ENCODE measurements at regions not wholly inside any gene's neighbourhood (a gene's known extent, or its start where the extent isn't known, plus 50 kb on each side); places are given as distances from the start of the nearest gene placed in this dataset.

DNA sequence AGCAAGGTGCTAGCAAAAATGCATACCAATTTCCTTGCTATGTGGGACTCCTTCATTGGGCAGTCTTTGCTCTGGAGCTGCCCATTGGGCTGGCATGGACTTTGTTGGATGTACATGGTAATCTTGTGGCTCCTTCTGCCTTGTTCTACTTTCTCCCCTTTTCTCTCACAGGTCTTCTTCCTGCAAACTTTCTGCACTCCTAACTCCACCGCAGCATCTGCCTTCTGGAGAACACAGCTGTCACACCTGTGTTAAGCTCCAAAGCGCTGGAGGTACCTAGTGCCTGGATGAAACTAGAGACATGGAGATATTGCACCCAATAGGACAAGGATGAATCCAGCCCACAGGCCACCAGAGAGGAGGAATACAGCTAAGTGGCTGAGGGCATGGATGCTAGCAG, 60.7 kb upstream of the CCND2 start:
- CTCF ChIA-PET (ENCODE audit: unreplicated experiment): no interaction called here
- DNase-seq (ENCODE audit: low spot score): no peak
- POLR2A ChIA-PET: no interaction called here
- Histone ChIP-seq H3K36me3 (ENCODE audit: insufficient read depth, low read length) (no peaks in the 10 kb centered on the region), H3K9me3 (ENCODE audit: low read length) (no peaks in the 10 kb centered on the region), H3K4me2 (ENCODE audit: low read length) (no peak overlapping the region), H2AFZ (ENCODE audit: low read length) (no peak overlapping the region), H3K79me2 (ENCODE audit: insufficient read depth, low read depth, low read length) (no peaks in the 10 kb centered on the region), H3K27ac (ENCODE audit: low read depth, low read length, poor library complexity, severe bottlenecking) (no peak overlapping the region), H3K9me2 (ENCODE audit: insufficient read depth, low read length) (no peaks in the 10 kb centered on the region), H4K20me1 (ENCODE audit: insufficient read depth, low read length) (no peaks in the 10 kb centered on the region), H3K4me1 (ENCODE audit: insufficient read depth, low read length, poor library complexity, severe bottlenecking) (peaks cover 5% of the 10 kb centered on the region), H3K4me3 (ENCODE audit: low read depth, low read length, poor library complexity, severe bottlenecking) (no peak overlapping the region)
- intact Hi-C loops (cut with micrococcal nuclease; ENCODE audit: unreplicated experiment): no loop called here
- TF ChIP-seq EZH2phosphoT487 (IDR thresholded peaks at IDR 0.05; ENCODE audit: borderline replicate concordance, low read depth, low read length): no peak
- no peak for TF ChIP-seq CTCF (conservative IDR thresholded peaks at IDR 0.05; ENCODE audit: low read length)
- no TSS peak for BruUV-seq (replicated peaks)

DNA sequence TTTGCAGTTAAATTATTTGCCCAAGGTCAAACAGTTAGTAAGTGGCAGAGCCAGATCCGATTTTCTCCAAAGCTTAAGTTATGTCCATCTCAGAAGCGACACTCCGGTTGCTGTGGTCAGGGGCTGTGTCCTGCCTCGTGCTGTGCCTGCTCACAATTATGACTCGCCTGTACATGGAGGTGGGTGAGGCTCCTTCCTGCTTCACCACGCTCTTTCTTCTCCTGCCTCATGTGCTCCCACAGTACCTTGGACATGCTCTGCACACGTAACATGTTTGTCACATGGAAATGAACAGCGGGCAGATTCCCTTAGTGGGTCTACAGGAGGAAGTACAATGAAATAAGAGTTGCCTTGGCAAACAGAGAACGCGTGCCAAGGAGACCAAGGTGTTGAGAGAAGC, 62.2 kb upstream of the CCND2 start:
- Histone ChIP-seq H4K20me1 (ENCODE audit: insufficient read depth, low read length) (no peaks in the 10 kb centered on the region), H3K36me3 (ENCODE audit: insufficient read depth, low read length) (no peaks in the 10 kb centered on the region), H3K4me2 (ENCODE audit: low read length) (no peak overlapping the region), H3K4me3 (ENCODE audit: low read depth, low read length, poor library complexity, severe bottlenecking) (no peak overlapping the region), H2AFZ (ENCODE audit: low read length) (no peak overlapping the region), H3K9me2 (ENCODE audit: insufficient read depth, low read length) (no peaks in the 10 kb centered on the region), H3K79me2 (ENCODE audit: insufficient read depth, low read depth, low read length) (no peaks in the 10 kb centered on the region), H3K9me3 (ENCODE audit: low read length) (no peaks in the 10 kb centered on the region), H3K27ac (ENCODE audit: low read depth, low read length, poor library complexity, severe bottlenecking) (no peak overlapping the region), H3K4me1 (ENCODE audit: insufficient read depth, low read length, poor library complexity, severe bottlenecking) (peaks cover 5% of the 10 kb centered on the region)
- intact Hi-C loops (cut with micrococcal nuclease; ENCODE audit: unreplicated experiment): no loop called here
- DNase-seq (ENCODE audit: low spot score): no peak
- CTCF ChIA-PET (ENCODE audit: unreplicated experiment): no interaction called here
- POLR2A ChIA-PET: no interaction called here
- no TSS peak for BruUV-seq (replicated peaks)
- TF ChIP-seq EZH2phosphoT487 (IDR thresholded peaks at IDR 0.05; ENCODE audit: borderline replicate concordance, low read depth, low read length) (no peak), CTCF (conservative IDR thresholded peaks at IDR 0.05; ENCODE audit: low read length) (no peak)

DNA sequence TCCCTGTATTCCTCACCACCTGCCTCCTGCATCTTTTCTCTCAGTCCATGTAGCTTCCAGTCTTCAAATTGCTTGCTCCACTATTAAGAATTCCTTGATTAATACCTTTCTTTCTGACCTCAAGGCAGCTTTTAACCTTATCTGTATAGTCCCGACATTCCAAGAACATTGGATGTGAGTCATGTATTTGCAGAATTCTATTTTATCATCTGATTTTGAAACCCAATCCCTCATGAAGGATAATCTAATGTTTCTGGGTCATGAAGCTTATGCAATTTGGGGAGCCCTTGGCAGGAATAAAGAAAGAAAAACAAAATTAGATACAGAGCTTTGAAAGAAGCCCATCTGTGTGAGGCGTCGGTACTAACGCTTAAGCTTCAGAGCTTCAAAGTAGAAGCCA, 63.4 kb upstream of the CCND2 start:
- Histone ChIP-seq H3K27ac (ENCODE audit: low read depth, low read length, poor library complexity, severe bottlenecking) (no peak overlapping the region), H3K9me2 (ENCODE audit: insufficient read depth, low read length) (no peaks in the 10 kb centered on the region), H4K20me1 (ENCODE audit: insufficient read depth, low read length) (no peaks in the 10 kb centered on the region), H3K4me2 (ENCODE audit: low read length) (no peak overlapping the region), H3K4me3 (ENCODE audit: low read depth, low read length, poor library complexity, severe bottlenecking) (no peak overlapping the region), H2AFZ (ENCODE audit: low read length) (no peak overlapping the region), H3K4me1 (ENCODE audit: insufficient read depth, low read length, poor library complexity, severe bottlenecking) (peaks cover 4% of the 10 kb centered on the region), H3K9me3 (ENCODE audit: low read length) (no peaks in the 10 kb centered on the region), H3K36me3 (ENCODE audit: insufficient read depth, low read length) (no peaks in the 10 kb centered on the region), H3K79me2 (ENCODE audit: insufficient read depth, low read depth, low read length) (no peaks in the 10 kb centered on the region)
- BruUV-seq (replicated peaks): no TSS peak
- ChIA-PET POLR2A (no interaction called here), CTCF (ENCODE audit: unreplicated experiment) (no interaction called here)
- TF ChIP-seq CTCF (conservative IDR thresholded peaks at IDR 0.05; ENCODE audit: low read length) (no peak), EZH2phosphoT487 (IDR thresholded peaks at IDR 0.05; ENCODE audit: borderline replicate concordance, low read depth, low read length) (no peak)
- intact Hi-C loops (cut with micrococcal nuclease; ENCODE audit: unreplicated experiment): no loop called here
- DNase-seq (ENCODE audit: low spot score): no peak
